ENCODE measurements at regions not wholly inside any gene's neighbourhood (a gene's known extent, or its start where the extent isn't known, plus 50 kb on each side); places are given as distances from the start of the nearest gene placed in this dataset.
A peak's percentile ranks its signal among the peaks of the same experiment; 100 is the strongest.

DNA sequence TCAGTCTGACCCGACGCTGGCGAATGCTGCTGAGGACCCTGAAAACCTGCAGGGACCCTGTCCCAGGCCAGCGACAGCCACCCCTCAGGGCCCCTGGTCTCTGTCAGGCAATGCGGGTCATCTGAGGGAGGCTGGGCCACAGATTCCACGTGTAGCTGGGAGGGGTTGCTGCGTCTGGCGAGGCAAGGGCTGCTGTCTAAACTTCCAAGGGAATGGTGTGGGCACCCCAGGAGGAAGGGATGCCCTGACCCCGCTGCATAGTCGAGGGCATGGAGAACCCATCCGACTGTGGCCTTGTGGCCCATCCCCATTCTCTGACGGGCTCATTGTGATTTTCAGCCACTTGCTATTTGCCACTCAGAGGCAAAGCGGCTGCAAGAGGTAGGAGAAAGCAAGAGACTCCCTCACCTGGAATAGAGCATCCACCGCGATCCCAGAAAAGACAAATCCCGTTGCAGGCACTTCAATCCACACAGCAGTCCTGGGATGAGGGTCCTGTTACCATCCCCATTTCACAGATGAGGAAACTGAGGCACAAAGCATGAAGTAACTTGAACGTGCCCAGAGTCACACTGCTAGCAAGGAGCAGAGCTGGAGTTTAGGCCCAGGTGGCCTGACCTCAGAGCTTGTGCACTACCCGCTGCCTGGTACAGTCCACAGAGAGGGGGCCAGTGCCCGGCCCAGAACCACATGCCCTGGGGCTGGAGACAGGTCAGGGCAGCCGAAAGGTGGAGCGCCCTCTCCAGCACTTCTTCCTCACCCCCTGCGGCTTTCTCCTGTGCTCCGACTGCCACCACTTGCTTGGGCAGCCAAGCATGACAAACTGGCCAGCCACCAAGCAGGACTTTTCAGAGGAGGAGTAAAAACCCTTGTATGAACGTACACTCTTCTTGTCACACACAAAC, 163.8 kb upstream of the KLF14 start:
- peak in 1 of 2 experiments; percentile 34 for DNase-seq

DNA sequence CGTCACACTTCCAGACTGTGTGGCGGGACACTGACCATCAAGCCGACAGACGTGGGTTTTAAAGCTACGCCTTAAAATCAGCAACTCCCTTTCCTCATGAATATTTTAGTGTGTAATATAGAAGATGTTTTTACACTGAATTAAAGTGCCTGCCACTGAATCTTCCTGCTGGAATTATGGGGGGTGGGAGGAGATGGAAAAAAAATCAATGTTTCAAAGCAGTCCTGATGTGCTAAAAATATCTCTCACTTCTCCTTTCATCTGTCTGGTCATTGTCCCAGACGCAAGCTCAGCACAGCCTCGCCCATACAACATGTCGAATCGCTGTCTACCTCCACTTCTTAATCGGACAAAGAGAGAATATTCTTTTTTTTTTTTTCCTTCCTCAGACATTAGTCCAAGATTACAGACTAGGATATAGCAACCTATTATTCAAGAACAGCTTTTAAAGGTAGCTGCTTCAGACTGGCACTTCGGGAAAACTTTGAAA, 165.1 kb upstream of the KLF14 start:
- DNase-seq, result no peak

DNA sequence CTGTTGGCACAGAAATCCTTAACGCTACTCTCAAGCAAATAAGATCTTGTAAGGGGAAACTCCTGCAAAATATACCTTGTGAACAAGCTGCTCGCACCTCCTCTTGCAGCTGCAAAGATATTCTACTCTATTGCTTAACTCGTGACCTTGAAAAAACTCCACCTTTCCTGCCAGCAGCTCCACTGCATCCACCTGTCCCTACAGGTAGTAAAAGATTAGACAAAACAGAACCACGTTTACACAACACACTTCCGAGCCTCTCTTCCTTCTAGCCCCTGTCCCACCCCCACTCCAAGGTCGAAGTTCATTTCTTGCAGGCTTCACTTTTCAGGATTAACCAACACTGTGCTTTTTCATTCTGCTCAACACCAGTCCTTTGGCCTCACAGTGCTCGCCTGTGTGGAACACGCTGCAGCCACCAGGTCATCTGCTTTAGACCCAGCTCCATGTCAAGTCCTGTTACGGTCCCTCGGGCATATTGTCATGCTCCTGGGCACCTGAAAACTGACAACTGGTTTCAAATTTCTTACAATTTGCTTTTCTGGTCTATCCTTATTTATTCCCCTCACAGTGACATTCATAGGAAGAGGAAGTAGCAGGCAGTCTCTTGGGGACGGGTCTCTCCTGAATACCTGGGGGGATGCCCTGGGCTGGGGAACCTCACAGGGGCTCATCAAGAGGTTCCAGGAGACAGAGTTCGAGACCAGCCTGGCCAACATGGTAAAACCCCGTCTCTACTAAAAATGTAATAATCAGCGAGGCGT, 165.8 kb upstream of the KLF14 start:
- DNase-seq, result peak in 1 of 2 experiments; percentile 16

DNA sequence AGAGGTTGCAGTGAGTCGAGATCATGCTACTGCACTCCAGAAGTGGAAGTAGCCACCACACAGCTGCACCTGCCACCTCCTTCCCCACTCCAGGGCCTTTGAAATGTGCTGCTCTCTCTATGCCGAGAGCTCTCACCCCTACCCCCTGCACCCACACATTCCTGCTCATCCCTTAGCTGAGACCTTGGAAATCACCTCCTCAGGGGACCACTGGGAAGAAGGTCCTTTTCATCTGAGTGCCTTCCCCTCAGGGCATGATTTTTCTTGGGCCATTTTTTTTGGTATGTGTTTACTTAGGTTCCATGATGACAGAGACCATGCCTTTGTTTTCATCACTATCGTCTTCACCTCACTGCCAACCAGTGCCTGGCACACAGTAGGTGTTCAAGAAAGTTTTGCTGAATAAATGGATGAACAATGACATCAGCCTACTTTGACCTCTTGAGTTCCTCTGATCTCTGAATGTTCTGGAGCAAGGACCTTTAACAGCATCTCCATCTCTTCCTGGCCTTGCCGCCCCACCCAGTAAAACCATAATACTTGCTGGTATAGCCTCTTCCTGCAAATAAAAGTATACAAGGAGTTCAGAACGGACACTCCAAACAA, 166.6 kb upstream of the KLF14 start:
- no peak for DNase-seq

DNA sequence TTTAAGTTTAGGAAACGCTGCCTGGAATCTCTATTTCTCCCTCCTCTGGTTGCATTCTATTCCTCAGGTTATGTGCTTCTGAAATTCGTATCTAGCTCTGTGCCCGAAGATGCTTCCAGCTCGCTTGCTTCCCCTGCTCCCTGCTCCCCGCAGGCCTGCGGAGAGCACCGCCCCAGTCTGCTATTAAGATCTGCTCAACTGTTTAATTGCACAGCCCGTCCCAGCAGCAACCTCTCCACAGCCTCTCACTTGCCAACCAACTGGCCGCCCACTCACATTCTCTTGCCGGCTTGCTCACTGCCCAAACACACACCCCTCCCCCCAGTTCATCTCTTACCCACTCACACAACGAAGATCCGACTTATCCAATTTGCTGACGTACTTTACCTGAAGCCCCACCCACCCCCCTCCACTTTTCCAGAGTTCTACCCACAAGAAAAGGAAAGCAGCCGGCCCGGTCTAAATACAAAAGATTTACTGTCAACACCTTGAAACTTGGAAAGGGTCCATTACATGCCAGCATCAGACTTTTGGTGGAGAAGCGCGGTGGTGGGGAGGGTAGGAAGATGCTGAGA, 167.3 kb upstream of the KLF14 start:
- DNase-seq, result peak in 1 of 2 experiments; percentile 52

DNA sequence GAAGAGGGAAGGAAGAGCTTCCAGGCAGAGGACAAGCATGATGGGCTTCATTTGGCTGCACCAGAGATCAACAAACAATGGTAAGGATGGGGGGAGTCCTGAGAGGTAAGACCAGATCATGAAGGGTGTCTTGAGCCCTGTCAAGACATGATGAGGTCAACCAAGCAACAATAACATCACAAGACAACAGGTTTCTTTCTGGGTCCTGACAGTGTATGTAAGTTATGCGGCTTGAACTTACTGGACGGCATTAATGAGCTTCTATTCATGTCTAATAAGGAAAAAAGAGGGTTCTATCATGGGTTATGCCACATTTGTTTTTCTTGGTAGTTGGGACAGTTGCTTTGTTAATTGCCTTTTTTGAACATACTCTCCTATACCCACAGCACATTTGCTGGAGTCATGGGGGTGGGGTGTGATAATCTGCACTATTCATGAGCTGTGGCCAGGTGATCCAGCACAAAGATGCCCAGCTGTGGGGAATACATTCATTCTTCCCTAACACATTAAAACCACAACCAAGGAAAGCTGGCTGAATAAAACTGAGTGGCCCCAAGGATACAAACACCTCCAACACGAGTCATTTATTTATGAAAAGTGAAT, 168.8 kb upstream of the KLF14 start:
- DNase-seq, result peak in 1 of 2 experiments; percentile 5

DNA sequence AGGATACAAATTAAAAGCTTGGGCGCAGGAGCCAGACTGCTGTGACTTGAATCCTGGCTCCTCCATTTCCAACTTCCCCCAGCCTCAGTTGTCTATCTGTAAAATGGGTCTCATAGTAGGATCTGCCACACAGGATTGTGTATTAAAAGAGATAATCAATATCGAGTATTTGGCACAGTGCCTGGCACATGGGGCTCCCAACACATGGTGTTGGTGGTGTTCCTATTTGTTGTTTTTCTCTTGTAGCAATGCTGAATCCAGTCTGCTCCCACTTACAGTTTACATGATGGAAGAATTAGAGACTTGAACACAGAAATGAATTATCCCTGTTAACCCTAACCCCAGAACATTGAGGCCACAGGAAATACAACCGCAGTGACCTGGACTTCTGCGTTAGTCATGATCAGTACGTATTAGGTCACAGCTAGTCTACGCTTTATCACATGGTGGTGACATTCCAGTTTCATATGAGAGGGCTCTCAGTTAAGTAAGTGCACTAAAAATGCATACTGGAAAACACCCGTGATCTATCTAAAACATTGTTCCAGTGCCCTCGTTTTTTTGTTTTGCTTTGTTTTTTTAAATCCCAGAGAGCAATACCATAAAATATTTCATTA, 169.5 kb upstream of the KLF14 start:
- peak; percentile 8 to 11 for DNase-seq

DNA sequence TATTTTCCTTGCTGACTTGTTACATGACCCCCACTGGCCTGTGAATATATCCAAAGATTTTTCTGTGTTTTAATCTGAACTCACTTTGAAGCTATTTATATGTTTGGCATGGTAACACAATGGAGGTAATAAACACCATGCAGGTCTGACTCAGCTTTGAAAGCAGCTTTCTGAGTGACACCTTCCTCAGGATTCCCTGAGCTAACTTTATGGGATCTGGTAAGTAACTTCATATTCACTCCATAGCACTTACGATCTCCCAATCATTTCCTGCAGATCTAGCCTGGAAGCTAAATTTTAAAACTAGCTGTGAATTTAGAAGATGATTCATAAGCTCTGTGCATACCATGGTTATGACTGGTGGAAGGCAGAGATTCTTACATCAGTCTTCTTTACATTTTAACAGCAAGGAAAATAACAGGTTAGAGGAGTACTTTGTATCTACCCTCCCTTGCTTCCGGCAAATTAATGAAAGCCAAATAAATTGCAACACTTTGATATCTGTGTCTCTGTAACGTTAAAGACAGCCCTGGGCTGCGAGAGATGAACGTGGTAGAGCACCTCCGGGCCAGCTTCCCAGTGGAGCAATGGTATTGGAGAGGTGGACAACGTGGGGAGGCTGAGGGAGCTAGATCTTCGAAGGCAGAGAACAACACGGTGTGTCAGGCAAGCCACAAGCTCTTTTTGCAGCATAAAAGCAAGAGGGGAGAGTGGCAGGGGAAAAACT, 170.2 kb upstream of the KLF14 start:
- peak in 1 of 2 experiments; percentile 6 for DNase-seq

DNA sequence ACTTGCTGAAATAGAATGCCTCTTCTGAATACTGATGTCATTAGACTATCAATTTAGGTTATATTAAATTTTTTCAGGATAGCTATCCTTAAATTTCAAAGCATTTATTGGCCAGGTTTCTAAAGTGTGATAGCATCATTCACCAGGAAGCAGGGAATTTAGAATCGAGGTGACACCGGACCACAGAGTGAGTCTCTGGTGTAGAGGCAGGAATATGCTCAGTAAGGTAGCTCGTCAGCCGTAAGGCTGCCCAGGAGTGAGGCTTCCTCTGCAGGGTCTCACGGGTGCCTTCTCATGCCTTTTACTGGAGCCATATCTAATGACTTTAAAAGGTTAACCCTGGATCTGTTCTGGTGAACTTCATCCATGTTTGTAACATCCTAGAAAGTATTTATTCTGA, 170.8 kb upstream of the KLF14 start:
- no peak for DNase-seq

DNA sequence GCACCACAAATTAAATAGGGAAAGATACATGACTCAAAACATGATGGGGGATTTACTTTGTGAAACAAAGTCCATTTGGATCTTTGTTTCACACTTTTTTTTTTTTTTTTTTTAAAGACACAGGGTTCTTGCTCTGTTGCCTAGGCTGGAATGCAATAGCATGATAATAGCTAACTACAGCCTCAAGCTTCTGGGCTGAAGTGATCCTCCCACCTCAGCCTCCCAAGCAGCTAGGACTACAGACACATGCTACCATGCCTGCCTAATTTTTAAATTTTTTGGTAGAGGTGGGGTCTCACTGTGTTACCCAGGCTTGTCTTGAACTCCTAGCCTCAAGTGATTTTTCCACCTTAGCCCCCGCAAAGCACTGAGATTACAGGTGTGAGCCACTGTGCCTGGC, 172.6 kb upstream of the KLF14 start:
- DNase-seq, result no peak

DNA sequence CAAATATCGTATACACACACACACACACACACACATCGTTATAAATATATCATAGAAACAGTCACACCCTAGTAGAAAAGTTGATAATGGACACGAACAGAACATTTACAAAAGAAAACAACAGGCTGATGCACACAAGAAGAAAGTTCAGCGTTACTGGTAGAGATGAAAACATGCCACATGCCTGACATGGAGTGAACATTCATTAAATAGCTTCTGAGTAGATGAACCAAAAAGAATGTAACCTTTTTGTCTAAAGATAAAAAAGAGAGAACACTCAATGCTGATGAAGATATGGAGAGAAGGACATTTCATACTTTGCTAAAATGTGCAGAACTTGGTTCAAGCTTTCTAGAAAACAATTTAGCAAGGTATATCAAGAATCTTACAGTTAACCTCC, 173.4 kb upstream of the KLF14 start:
- DNase-seq, result no peak

DNA sequence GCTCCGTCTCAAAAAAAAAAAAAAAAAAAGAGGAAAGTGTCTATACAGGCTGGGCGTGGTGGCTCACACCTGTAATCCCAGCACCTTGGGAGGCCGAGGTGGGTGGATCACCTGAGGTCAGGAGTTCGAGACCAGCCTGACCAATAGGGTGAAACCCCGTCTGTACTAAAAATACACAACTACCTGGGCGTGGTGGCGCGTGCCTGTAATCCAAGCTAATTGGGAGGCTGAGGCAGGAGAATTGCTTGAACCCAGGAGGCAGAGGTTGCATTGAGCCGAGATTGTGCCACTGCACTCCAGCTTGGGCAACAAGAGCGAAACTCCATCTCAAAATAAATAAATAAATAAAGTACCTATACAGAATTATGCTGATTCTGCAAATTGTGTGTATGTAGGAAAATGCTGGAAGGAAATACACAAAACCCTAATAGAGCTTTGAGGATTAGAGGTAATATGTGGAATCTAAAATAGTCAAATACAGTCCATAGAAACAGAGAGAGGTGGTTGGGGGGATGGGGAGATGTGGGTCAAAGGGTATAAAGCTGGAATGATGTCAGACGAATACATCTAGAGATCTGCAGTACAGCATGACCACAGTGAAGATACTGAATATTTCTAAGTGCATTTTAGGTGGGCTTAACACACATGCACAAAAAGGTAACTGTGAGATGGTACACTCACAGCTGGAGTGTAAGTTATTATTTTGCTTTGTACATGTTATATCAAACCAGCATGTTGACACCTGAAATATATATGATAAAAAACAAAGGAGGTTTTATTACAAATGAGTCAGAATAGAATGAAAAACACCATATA, 174.5 kb upstream of the KLF14 start:
- peak in 1 of 2 experiments; percentile 8 for DNase-seq

DNA sequence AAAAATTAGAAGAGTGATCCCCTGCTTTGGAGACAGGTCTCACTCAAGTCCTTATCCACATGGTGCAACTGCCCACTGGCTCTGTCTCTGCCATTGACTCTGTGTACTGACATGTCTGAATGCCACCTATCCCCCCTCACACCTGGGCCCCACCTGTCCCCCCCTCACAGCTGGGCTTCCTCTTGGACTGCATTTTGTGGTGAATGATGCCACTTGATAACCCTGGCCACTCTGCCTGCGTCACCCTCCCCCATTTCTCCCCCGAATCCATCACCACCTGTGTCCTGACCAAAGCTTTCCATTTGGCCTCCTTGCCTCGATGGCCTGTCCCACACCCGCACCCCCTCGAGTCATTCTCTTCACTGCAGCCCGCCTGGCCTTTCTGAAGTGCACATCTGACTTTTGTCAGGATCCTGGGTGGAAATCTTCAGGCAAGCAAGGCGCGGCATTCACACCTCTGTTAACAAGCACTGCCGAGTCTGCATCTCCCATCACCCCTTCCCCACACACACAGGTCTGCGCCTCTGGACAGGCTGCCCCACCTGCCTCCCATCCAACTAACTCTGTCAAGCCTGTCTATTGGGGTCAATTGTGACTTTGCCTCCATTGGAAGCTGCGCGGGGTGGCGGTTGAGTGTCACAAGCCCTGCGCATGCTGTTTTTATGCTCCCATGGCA, 175.3 kb upstream of the KLF14 start:
- peak in 1 of 2 experiments; percentile 26 for DNase-seq

DNA sequence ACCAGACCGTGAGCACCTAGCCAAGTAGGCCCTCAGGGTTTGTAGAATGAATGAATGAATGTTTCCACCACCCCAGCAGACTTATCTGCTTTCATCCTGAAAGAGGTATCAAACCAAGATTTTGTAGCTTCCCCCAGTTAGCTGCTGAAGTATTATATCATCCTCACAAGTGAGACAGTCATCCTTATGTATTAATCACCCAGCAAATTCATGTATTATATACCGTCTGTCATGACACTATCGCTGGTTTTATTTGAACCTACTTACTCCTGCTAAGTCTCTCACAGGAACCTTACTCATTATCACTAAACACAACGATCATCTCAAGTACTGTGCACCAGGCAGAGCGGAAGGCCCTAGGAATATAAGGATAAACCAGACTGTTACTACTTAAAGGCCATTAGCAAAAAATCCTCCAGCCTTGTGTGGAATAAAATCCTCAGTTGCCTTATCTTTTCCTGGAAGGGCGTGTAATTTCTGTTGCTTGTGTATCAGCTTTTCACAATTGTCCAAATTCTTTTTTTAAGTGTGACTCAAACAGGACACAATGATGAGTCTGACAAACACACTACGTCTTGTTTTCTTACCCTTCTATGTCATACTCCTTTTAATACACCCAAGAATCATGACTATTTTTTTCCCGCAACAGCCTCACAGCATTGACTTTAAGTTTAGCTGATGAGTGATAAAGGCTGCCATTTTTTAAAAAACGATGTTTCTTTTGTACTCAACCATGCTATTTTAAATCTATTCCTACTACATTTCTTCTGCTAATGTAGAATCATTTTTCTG, 176.1 kb upstream of the KLF14 start:
- DNase-seq, result no peak

DNA sequence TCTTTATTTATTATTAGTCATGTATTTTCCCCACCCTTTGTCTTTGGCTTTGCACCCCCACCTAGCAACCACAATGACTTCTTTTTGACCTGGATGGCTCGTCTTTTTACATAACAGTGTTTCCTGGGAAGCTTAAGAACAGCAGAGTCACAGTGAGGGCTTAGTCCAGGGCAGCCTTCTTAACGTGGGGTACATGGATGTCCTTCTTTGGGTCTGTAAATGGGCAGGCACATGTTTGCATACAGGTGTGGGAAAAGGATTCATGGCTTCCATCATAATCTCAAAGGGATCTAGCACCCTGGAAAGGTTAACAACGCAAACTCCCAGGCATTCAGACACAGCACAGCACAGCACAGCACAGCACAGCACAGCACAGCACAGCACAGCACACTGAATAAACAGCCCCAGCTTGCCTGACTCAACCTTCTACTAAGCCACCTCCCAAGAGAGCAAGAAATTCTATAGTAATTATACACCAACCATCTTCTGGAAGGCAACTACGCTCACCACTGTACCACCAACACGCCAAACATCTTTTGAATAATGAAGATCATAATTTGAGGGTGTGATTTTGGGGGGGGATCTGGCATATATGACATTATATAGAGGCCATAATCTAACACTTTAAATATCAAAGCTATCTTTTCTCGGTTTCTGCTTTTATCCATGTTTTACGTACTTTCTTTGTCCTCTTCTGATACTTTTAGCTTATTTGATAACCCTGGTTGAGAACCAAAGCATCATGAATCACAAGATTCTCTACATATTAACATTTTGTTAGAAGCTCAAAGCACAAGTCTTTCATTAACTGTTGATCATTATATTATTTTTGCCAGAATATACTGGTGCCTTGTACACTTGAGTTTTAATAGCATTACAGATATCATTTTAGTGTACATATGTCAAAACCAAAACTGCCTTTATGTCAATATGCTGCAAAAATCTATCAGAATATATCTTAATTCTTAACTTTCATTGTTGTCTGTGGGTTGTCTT, 177.2 kb upstream of the KLF14 start:
- peak; percentile 8 to 34 for DNase-seq

DNA sequence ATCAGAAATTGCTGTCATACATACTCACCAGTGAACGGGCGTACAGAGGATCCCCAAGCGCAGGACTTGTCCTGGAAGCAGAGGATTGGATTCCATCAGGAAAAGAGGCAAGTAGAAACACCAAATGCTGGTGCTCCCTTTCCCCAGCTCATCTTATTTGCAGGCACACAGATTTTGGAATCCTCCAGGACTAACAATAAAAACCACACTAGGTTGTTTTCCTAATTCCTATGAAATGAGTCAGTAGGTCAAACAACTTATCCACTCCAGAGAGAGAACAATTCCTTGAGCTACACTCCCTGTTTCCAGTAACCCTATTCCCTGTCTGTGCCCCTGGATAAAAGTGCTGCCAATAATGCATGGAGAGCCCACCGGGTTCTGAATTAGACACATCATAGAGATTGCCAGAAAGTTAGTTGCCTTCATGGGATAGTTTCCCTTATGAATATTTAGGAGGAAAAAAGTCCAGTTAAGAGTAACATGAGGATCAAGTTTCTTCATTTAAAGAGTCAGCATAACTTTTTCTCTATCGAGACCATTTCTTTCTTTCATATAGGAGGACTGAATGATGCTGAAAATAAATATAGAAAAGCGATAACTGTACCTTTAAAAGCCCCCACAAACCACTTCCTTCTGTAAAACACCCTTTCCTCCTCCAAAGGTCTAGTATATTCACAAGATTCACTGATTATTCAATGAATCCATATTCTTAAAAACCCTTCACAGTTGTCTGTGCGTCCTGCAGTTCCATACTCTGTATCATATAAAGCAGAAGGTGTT, 178.3 kb upstream of the KLF14 start:
- DNase-seq, result peak in 1 of 2 experiments; percentile 10
